Spinal cord (tissue), 9 donors: ENCODE measurements at regions not wholly inside any gene's neighbourhood (a gene's known extent, or its start where the extent isn't known, plus 50 kb on each side); places are given as distances from the start of the nearest gene placed in this dataset.
"Not testable (repeated sequence)": the region's sequence is repeated elsewhere in the genome, so short reads cannot be mapped to it uniquely, and the experiment has no call there.

Experiments used
- DNase-seq, 6 donors: peaks; one replicate each; pipeline versions ENCODE4 v3.0.0 to v3.0.0-alpha.2; 2013 to 2015; ENCODE audit warnings: low spot score in 6 of 6, low read depth in 4 of 6
- H3K27ac ChIP-seq: one replicate; pipeline ENCODE4 v1.5.1; 2013; ENCODE audit warnings: low read depth, low read length, control low read depth
- H3K27me3 ChIP-seq: one replicate; pipeline ENCODE4 v1.6.1; 2013; ENCODE audit warnings: low read length; ENCODE audit not compliant: control insufficient read depth, insufficient read depth
- H3K36me3 ChIP-seq: one replicate; pipeline ENCODE4 v1.6.1; 2013; ENCODE audit warnings: low read length; ENCODE audit not compliant: control insufficient read depth, insufficient read depth
- H3K4me1 ChIP-seq: one replicate; pipeline ENCODE4 v1.6.1; 2013; ENCODE audit warnings: low read length; ENCODE audit not compliant: control insufficient read depth, insufficient read depth
- H3K4me3 ChIP-seq: one replicate; pipeline ENCODE4 v1.5.1; 2013; ENCODE audit warnings: low read depth, low read length, control low read depth
- H3K9me3 ChIP-seq: one replicate; pipeline ENCODE4 v1.6.1; 2013; ENCODE audit warnings: low read length; ENCODE audit not compliant: control insufficient read depth, insufficient read depth
- WGBS: methylation state at CpG from one replicate; pipeline ENCODE4 v1.1.5; 2013; ENCODE audit warnings: missing lambda C conversion rate; ENCODE audit not compliant: insufficient coverage; 5-methylcytosine and 5-hydroxymethylcytosine counted together
- donor health status: healthy.

- WGBS = 86% methylated on average over 5 of the region's 9 CpGs
- no peaks in the 10 kb centered on the region for H3K4me1 ChIP-seq
- no peaks in the 10 kb centered on the region for H3K36me3 ChIP-seq
- DNase-seq = no peak
- no peak overlapping the region for H3K27ac ChIP-seq
- no peak overlapping the region for H3K4me3 ChIP-seq
- no peaks in the 10 kb centered on the region for H3K9me3 ChIP-seq
- no peaks in the 10 kb centered on the region for H3K27me3 ChIP-seq
These were observed 776.2 kb downstream of the RNF144A start for GRCh38 chr2:7693246-7694075.

GRCh38 chr2:7694076-7694985 is 777.1 kb downstream of the RNF144A start:
- Histone ChIP-seq H3K9me3 (no peaks in the 10 kb centered on the region), H3K36me3 (no peaks in the 10 kb centered on the region), H3K27ac (no peak overlapping the region), H3K4me1 (no peaks in the 10 kb centered on the region), H3K4me3 (no peak overlapping the region), H3K27me3 (no peaks in the 10 kb centered on the region)
- WGBS = 86% methylated on average over 7 of the region's 12 CpGs
- DNase-seq = no peak

DNA sequence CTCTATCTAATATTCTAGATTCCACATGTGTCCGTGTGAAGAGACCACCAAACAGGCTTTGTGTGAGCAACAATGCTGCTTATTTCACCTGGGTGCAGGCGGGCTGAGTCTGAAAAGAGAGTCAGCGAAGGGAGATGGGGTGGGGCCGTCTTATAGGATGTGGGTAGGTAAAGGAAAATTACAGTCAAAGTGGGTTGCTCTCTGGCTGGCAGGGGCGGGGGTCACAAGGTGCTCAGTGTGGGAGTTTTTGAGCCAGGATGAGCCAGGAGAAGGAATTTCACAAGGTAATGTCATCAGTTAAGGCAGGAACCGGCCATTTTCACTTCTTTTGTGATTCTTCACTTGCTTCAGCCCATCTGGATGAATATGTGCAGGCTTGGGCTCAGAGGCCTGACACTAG is 779.3 kb downstream of the RNF144A start:
- H3K4me1 ChIP-seq, H3K9me3 ChIP-seq, H3K27me3 ChIP-seq, H3K4me3 ChIP-seq, H3K36me3 ChIP-seq, H3K27ac ChIP-seq, DNase-seq: not testable (repeated sequence)
- WGBS = 95% methylated on average over 6 of the region's 6 CpGs

DNA sequence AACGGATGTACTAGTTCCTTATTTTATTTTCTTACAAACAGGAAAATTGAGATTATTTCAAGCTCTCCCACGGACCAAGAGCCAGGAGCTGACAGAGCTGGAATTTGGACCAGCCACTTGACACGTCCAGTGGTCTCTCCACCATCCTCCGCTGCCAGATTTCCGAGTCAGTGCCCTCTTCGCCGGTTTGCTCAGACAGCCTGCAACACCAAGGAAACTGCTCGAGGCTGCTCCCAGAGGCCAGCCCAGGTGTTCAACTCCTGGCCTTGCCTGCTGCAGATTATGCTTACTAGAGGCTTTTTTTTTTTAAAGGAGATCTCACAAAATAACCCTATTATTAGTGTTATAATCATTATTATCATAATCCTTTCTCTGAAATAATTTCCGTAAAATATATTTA is 779.8 kb downstream of the RNF144A start:
- Histone ChIP-seq H3K36me3 (no peaks in the 10 kb centered on the region), H3K27me3 (no peaks in the 10 kb centered on the region), H3K4me1 (no peaks in the 10 kb centered on the region), H3K27ac (no peak overlapping the region), H3K4me3 (no peak overlapping the region), H3K9me3 (no peaks in the 10 kb centered on the region)
- DNase-seq = no peak
- 93% methylated on average over 6 of the region's 9 CpGs for WGBS

- Histone ChIP-seq H3K4me3 (no peak overlapping the region), H3K4me1 (peaks cover 3% of the 10 kb centered on the region), H3K9me3 (no peaks in the 10 kb centered on the region), H3K36me3 (no peaks in the 10 kb centered on the region), H3K27ac (no peak overlapping the region), H3K27me3 (no peaks in the 10 kb centered on the region)
- no peak for DNase-seq
- 80% methylated on average over 1 of the region's 1 CpG for WGBS
These were observed 784.6 kb downstream of the RNF144A start for GRCh38 chr2:7701791-7702190.

- Histone ChIP-seq H3K36me3 (no peaks in the 10 kb centered on the region), H3K9me3 (no peaks in the 10 kb centered on the region), H3K4me3 (no peak overlapping the region), H3K27ac (no peak overlapping the region), H3K4me1 (peaks cover 3% of the 10 kb centered on the region), H3K27me3 (no peaks in the 10 kb centered on the region)
- no peak for DNase-seq
These were observed 785.8 kb downstream of the RNF144A start for GRCh38 chr2:7703048-7703447.

- Histone ChIP-seq H3K36me3 (no peaks in the 10 kb centered on the region), H3K27ac (no peak overlapping the region), H3K4me3 (no peak overlapping the region), H3K4me1 (peaks cover 3% of the 10 kb centered on the region), H3K27me3 (no peaks in the 10 kb centered on the region), H3K9me3 (no peaks in the 10 kb centered on the region)
- 67% methylated on average over 2 of the region's 5 CpGs for WGBS
- DNase-seq = no peak
These were observed 786.4 kb downstream of the RNF144A start for GRCh38 chr2:7703543-7704144.

DNA sequence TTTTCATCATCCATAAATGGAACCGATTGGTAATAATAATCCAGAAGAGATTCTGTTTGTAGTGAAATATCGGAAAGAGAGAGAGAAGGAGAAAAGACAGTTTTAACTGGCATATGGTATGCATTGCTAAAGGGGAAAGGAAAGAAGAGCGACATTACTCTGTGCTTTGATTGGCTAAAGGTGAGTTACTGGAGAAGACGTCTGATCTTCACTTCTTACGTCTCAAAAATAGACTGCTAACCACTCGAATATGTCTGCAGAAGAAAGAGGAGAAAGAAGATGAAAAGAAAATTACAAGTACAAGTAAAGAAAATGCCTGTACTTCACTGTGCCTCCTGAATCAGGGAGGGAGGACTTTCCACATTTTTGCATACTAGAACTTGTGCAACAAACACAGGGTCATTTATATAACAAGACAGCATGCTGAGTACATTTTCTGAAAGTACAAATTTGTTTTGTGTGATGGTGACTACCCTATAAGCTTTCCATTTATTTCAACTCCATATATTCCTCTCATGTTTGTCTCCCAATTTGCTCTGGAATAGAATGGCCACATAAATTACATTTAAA is 787.2 kb downstream of the RNF144A start:
- peaks cover 3% of the 10 kb centered on the region for H3K4me1 ChIP-seq
- 67% methylated on average over 1 of the region's 6 CpGs for WGBS

GRCh38 chr2:7706791-7707190 is 789.6 kb downstream of the RNF144A start:
- H3K4me3 ChIP-seq = no peak overlapping the region
- no peaks in the 10 kb centered on the region for H3K36me3 ChIP-seq
- no CpG with 5 or more reads among the region's 2 CpGs for WGBS
- no peak for DNase-seq
- H3K4me1 ChIP-seq = peaks cover 3% of the 10 kb centered on the region
- H3K27ac ChIP-seq = no peak overlapping the region
- H3K27me3 ChIP-seq = no peaks in the 10 kb centered on the region
- no peaks in the 10 kb centered on the region for H3K9me3 ChIP-seq

More for the DNA sequence above, 787.2 kb downstream of the RNF144A start:
- Histone ChIP-seq H3K27me3 (no peaks in the 10 kb centered on the region), H3K9me3 (no peaks in the 10 kb centered on the region), H3K36me3 (no peaks in the 10 kb centered on the region), H3K4me3 (no peak overlapping the region), H3K27ac (no peak overlapping the region)
- DNase-seq = no peak
